ENCODE measurements at regions not wholly inside any gene's neighbourhood (a gene's known extent, or its start where the extent isn't known, plus 50 kb on each side); places are given as distances from the start of the nearest gene placed in this dataset.

DNA sequence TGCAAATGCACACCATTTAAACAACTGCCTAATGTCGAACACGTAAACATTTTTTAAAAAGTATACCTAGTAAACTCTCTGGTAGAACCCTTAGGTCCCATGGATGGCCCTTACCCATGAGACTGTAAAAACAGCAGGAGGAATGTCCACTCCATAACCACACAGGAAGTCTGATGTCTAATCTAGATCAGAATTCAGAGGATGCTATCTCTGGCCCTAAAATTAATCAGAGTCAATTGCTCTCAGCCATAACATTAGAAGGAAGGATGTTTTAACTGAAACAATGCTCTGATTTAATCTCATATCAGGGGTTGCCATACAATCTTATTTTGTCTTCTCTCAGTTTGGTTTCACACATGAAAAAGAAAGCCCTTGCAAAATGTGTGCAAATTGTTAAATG lies 416.3 kb upstream of the PIK3C3 start:
- Histone ChIP-seq H3K4me1 (ENCODE audit: insufficient read depth) (no peaks in the 10 kb centered on the region), H3K4me3 (ENCODE audit: low read depth, low read length) (no peak overlapping the region), H3K27ac (ENCODE audit: low read depth) (no peak overlapping the region), H3K36me3 (ENCODE audit: insufficient read depth) (no peaks in the 10 kb centered on the region)
- 88% methylated on average over 2 of the region's 2 CpGs for WGBS
- DNase-seq (ENCODE audit: extremely low spot score) = no peak

DNA sequence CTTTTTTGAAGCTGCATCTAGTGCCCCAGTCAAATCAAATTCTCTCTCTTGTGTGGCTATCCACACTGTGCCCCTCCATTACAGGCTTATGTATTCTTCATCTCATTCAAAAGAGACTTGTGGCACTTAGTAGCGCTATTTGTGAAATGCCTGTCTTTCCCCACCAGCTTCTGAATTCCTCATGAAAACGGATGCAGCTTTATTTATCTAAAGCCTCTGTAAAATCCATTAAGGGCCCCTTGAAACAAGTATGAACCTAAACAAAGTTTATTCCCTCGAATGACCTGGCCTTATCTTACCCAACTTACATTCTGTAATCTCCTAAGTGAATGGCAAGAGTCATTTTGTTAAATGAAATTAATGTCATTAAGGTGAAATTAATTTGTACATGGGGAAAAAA lies 417.4 kb upstream of the PIK3C3 start:
- no peaks in the 10 kb centered on the region for H3K4me1 ChIP-seq (ENCODE audit: insufficient read depth)
- DNase-seq (ENCODE audit: extremely low spot score) = no peak
- H3K27ac ChIP-seq (ENCODE audit: low read depth) = no peak overlapping the region
- H3K36me3 ChIP-seq (ENCODE audit: insufficient read depth) = no peaks in the 10 kb centered on the region
- 27% methylated on average over 3 of the region's 3 CpGs for WGBS
- no peak overlapping the region for H3K4me3 ChIP-seq (ENCODE audit: low read depth, low read length)

DNA sequence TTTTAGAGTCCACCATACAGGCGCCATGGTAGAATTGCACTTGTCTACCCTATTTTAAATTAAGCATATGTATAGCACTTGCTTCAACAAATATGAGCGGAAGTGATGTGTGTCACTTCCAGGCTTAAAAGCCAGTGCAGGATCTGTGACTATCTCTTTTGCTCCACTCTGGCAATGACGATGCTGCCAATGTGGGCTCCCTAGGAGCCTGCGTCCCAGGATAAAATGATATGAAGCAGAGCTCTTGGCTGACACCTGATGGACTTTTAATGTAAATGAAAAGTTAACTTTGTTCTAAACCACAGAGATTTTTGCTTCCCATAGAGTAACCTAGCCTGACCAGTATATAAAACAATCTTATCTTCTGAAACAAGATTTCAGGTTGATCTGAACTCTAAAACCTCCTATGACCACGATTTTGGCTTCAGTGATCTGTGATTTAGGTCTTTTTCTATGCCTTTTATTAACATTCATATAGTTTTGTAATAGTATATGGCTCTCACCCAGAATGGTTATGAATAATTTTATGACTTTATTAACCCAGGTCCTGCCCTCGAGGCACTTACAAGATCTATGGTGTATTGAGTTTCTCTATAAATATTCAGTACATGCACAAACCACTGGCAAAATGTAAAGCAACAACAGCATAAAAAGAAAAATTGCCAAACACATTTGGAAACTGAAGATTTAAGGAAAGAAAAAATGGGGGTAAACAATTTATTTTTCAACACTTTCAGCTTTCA lies 422.5 kb upstream of the PIK3C3 start:
- no peaks in the 10 kb centered on the region for H3K4me1 ChIP-seq (ENCODE audit: insufficient read depth)
- WGBS = 49% methylated on average over 6 of the region's 6 CpGs
- no peaks in the 10 kb centered on the region for H3K36me3 ChIP-seq (ENCODE audit: insufficient read depth)
- no peak overlapping the region for H3K27ac ChIP-seq (ENCODE audit: low read depth)
- DNase-seq (ENCODE audit: extremely low spot score) = no peak
- no peak overlapping the region for H3K4me3 ChIP-seq (ENCODE audit: low read depth, low read length)

DNA sequence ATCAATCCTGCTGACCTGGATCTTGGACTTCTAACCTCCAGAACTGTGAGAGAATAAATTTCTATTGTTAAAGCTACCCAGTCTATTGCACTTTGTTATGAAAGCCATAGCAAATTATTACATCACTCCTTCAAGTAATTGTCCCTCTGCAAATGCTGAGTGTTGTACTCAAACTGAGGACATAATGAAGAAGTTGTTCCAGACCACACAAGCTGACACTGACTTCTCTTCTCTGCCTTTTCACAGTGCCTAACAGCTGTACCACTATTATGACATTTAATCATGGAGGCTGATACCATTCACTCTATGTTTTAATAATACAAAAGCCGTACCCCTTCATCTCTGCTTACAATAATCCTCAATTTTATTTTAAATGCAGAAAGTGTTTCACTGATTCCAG lies 424.1 kb upstream of the PIK3C3 start:
- Histone ChIP-seq H3K36me3 (ENCODE audit: insufficient read depth) (no peaks in the 10 kb centered on the region), H3K4me1 (ENCODE audit: insufficient read depth) (no peaks in the 10 kb centered on the region), H3K4me3 (ENCODE audit: low read depth, low read length) (no peak overlapping the region), H3K27ac (ENCODE audit: low read depth) (no peak overlapping the region)
- 93% methylated on average over 1 of the region's 1 CpG for WGBS
- no peak for DNase-seq (ENCODE audit: extremely low spot score)

DNA sequence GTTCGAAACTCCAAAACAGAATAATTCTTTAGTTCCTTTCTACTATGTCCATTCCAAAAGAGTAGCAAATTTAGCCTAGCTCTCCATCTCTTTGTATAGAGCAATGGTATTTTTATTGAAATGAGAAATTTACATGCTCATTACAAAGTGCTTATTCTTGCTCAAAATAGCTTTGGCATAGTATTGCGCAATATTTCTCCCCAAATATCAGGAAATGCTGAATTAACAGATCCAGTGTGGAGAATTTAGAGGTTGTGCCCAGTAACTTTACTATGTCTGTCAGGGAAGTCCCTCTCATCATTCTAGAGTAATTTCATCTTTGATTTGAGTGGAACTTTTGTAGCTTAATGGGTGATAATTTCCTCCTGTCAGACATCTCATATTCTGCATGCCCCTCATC lies 425.9 kb upstream of the PIK3C3 start:
- no peak overlapping the region for H3K4me3 ChIP-seq (ENCODE audit: low read depth, low read length)
- H3K27ac ChIP-seq (ENCODE audit: low read depth) = no peak overlapping the region
- 89% methylated on average over 2 of the region's 2 CpGs for WGBS
- no peak for DNase-seq (ENCODE audit: extremely low spot score)
- no peaks in the 10 kb centered on the region for H3K4me1 ChIP-seq (ENCODE audit: insufficient read depth)
- H3K36me3 ChIP-seq (ENCODE audit: insufficient read depth) = no peaks in the 10 kb centered on the region

- DNase-seq (ENCODE audit: extremely low spot score) = no peak
- H3K27ac ChIP-seq (ENCODE audit: low read depth) = no peak overlapping the region
- H3K36me3 ChIP-seq (ENCODE audit: insufficient read depth) = no peaks in the 10 kb centered on the region
- H3K4me3 ChIP-seq (ENCODE audit: low read depth, low read length) = no peak overlapping the region
- 19% methylated on average over 1 of the region's 1 CpG for WGBS
- no peaks in the 10 kb centered on the region for H3K4me1 ChIP-seq (ENCODE audit: insufficient read depth)
Measured at GRCh38 chr18:41526054-41526453, 429.0 kb upstream of the PIK3C3 start.

DNA sequence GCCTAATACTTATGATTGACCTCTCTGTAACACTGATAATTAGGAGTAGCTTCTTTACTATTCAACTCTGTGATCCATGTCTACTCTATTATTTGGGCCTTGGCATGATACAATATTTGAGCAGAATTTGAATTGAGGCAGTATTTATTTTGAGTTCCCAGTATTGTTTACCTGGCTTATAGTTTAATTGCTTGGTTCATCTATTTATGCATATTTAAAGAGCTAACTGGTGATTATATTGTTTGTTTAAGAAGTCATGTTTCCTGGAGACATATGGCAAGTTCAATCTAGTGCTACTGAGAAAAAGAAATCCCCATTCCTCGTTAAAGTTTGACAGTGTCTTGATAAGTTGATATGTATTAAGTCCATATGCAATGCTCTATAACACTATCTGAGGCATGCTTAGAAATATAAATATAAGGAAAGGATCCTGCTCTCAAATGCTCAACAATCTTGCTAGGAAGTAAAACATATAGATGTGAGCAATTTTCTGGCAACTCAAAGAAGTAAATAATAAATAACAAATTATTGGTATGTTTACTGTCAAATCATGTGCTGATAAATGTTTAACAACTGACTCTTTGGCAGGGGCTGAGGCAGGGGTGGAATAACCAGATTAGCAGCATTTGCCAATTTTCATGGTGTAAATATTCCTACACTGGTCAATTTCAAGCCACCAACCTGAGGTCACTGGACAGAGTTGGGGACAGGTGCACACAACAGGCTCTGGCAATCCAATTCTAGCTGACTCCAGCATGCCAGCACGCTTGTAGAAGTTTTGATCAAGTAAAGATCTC lies 430.2 kb upstream of the PIK3C3 start:
- H3K27ac ChIP-seq (ENCODE audit: low read depth) = no peak overlapping the region
- 29% methylated on average over 2 of the region's 2 CpGs for whole genome bisulfite sequencing
- no peak for DNase-seq (ENCODE audit: extremely low spot score)
- H3K4me1 ChIP-seq (ENCODE audit: insufficient read depth) = no peaks in the 10 kb centered on the region
- no peaks in the 10 kb centered on the region for H3K36me3 ChIP-seq (ENCODE audit: insufficient read depth)
- no peak overlapping the region for H3K4me3 ChIP-seq (ENCODE audit: low read depth, low read length)

GRCh38 chr18:41517142-41517541 lies 437.9 kb upstream of the PIK3C3 start:
- DNase-seq (ENCODE audit: extremely low spot score) = no peak
- Histone ChIP-seq H3K27ac (ENCODE audit: low read depth) (no peak overlapping the region), H3K36me3 (ENCODE audit: insufficient read depth) (no peaks in the 10 kb centered on the region), H3K4me3 (ENCODE audit: low read depth, low read length) (no peak overlapping the region), H3K4me1 (ENCODE audit: insufficient read depth) (no peaks in the 10 kb centered on the region)

GRCh38 chr18:41513438-41513837 lies 441.6 kb upstream of the PIK3C3 start:
- no peak for DNase-seq (ENCODE audit: extremely low spot score)
- Histone ChIP-seq H3K27ac (ENCODE audit: low read depth) (no peak overlapping the region), H3K4me3 (ENCODE audit: low read depth, low read length) (no peak overlapping the region), H3K36me3 (ENCODE audit: insufficient read depth) (no peaks in the 10 kb centered on the region), H3K4me1 (ENCODE audit: insufficient read depth) (no peaks in the 10 kb centered on the region)
- WGBS = 82% methylated on average over 3 of the region's 3 CpGs

DNA sequence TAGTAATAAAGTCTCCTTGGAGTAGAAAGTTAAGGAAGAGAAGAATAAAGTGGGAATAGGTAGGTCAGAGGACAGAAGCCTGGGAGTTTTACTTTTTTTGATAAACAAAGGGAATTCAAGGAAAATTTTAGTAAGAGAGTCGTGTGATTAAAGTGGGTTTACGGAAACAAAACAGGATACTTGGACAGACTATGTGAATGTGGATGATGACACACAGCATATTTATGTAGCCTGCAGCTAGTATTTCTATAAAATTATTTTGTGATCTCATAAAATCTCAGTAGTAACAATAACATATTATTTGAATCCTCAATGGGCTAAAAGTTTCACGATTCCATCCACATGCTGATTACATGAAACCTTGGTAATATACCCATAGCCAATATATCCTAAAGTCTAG lies 450.7 kb upstream of the PIK3C3 start:
- Histone ChIP-seq H3K4me1 (ENCODE audit: insufficient read depth) (no peaks in the 10 kb centered on the region), H3K36me3 (ENCODE audit: insufficient read depth) (no peaks in the 10 kb centered on the region), H3K27ac (ENCODE audit: low read depth) (no peak overlapping the region), H3K4me3 (ENCODE audit: low read depth, low read length) (no peak overlapping the region)
- WGBS = 45% methylated on average over 3 of the region's 3 CpGs
- no peak for DNase-seq (ENCODE audit: extremely low spot score)

- Histone ChIP-seq H3K27ac (ENCODE audit: low read depth) (no peak overlapping the region), H3K36me3 (ENCODE audit: insufficient read depth) (no peaks in the 10 kb centered on the region), H3K4me3 (ENCODE audit: low read depth, low read length) (no peak overlapping the region), H3K4me1 (ENCODE audit: insufficient read depth) (no peaks in the 10 kb centered on the region)
- no peak for DNase-seq (ENCODE audit: extremely low spot score)
- 91% methylated on average over 3 of the region's 3 CpGs for WGBS
Measured at GRCh38 chr18:41501848-41502247, 453.2 kb upstream of the PIK3C3 start.

DNA sequence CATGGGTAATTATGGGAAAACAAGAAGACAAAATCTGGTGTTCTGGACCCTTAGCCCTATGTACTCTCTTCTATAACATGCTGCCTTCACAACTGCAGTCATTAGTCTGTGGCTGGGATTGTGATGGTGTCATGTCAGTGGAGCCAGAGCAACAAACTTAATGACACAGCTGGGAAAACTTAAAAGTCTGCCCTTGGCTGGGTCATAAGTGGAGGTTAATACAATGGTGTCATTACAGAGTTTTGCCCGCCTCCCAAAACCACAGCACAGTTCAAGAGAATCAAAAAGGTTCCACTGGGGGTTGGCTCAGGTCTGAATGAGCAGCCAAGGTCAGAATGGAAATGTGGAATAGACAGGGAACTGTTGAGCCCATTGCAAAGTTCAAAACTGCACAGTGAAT lies 455.7 kb upstream of the PIK3C3 start:
- WGBS = 69% methylated on average over 1 of the region's 1 CpG
- Histone ChIP-seq H3K4me1 (ENCODE audit: insufficient read depth) (no peaks in the 10 kb centered on the region), H3K4me3 (ENCODE audit: low read depth, low read length) (no peak overlapping the region), H3K27ac (ENCODE audit: low read depth) (no peak overlapping the region), H3K36me3 (ENCODE audit: insufficient read depth) (no peaks in the 10 kb centered on the region)
- DNase-seq (ENCODE audit: extremely low spot score) = no peak

DNA sequence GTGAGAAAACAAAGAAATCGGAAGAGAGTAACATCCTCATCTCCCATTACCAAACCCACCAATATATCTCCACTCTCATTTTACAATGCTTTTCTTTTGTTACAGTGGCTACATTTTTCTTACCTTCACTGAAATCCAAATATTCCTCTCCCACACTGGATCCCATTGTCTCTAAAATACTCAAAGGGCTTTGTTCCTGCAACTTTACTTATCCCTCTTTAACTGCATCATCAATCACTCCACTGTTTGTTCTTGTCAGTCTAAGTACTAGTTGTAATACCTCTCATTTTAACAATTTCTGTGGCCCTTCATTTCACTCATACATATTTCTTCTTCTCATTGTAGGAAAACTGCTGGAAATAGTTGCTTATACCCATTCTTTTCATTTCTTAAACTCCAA lies 464.2 kb upstream of the PIK3C3 start:
- DNase-seq (ENCODE audit: extremely low spot score) = no peak
- Histone ChIP-seq H3K4me3 (ENCODE audit: low read depth, low read length) (no peak overlapping the region), H3K4me1 (ENCODE audit: insufficient read depth) (no peaks in the 10 kb centered on the region), H3K27ac (ENCODE audit: low read depth) (no peak overlapping the region), H3K36me3 (ENCODE audit: insufficient read depth) (no peaks in the 10 kb centered on the region)
- 96% methylated on average over 1 of the region's 1 CpG for WGBS

- Histone ChIP-seq H3K4me1 (ENCODE audit: insufficient read depth) (no peaks in the 10 kb centered on the region), H3K36me3 (ENCODE audit: insufficient read depth) (no peaks in the 10 kb centered on the region), H3K27ac (ENCODE audit: low read depth) (no peak overlapping the region), H3K4me3 (ENCODE audit: low read depth, low read length) (no peak overlapping the region)
- no peak for DNase-seq (ENCODE audit: extremely low spot score)
- WGBS = 44% methylated on average over 1 of the region's 1 CpG
Measured at GRCh38 chr18:41486575-41486974, 468.5 kb upstream of the PIK3C3 start.
